ENCODE measurements at regions not wholly inside any gene's neighbourhood (a gene's known extent, or its start where the extent isn't known, plus 50 kb on each side); places are given as distances from the start of the nearest gene placed in this dataset.

DNA sequence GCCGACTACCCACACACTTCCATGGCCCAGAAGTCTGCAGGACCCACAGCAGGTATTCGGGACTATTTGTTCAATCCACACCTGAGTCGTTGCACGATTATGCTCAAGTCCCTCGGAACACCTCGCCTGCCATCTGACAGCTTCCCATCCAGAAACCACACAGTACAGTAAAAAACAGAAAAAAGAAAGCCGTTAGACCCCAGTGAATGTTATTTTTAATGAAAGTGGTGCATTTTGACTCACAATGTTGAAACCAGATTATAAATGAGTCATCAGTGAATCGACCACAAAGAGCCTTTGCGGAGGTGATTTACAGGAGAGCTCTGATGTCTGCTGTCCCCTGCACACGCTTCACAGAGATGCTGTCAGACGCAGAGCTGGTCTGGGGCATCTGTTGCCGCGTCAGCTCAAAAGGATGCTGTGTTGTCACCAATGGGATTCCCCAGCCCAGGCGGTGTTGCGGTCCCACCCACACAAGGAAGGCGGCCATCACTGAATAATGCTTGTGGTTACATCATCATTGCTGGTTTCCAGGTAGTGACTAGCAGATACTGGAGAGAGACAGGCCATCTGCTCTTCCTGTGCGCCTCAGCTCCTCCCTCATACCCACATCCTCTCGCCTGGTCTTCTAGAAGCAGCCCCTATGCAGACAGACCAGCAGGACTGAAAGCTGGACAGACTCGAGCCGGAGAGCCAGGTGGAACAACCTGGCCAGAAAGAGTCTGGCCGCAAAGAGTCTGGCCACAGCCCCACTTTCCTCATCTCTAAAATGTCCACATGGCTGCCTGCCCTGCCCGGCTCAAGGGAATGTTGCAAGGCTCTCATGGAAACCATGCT is 116.8 kb downstream of the TOMM20 start:
- peak; percentile 99 for DNase-seq (ENCODE audit: low spot score)

DNA sequence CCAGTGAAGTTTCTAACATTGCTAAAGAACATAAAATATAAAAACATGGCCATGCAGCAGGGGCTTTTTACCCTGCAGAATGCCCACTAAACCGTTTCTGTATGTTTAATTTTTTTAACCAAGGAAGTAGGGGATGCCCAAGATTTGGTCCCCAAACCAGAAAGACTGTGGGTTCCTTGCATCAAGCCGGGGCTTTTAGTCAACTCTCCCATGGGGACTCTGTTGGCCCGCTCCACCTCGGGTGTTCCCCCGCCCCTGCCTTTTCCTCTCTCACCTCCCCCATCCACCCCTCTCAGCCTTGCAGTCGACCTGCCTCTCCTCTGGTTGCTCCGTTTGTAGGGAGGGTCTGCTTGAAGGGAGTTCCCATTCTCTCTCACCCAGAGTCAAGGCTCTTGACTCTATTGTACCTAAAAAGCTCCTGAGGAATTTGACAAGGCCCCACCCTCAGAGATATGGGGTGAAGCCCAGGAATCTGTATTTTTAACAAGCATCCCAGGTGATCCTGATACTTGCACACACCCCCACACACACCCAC is 117.5 kb downstream of the TOMM20 start:
- no peak for DNase-seq (ENCODE audit: low spot score)

DNA sequence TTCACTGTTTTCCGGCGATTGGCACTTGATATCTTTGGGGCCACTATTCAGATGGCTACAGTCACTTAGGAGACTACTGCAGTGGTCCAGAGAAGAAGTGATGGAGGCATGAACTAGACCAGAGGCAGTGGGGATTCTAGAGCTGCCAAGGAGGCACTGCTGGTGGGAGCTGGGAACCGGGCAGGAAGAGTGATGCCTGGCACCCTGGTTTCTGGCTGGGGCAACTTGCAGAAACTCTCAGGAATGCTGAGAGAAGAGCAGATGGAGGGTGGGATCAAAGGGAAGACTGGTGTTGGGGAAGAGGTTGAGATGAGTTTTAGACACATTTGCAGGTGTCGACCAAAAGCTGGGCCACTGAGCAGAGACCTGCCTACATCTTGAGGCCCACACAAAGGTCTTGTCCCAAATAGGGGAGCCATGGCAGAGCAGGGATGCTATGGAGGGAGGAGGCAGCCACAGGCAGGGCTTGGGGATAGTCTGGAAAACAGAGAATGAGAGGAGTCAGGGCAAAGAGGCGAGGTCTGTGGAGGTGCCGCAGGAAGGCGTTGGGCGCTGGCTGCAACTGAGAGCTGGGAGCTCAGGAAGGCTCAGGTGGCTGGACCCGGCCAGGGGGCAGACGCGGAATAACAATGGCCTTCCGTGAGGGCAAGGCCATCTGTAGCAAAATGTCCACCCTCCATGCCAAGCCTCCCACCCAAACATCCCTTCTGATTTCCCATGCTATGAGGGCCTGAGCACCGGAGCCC is 118.9 kb downstream of the TOMM20 start:
- no peak for DNase-seq (ENCODE audit: low spot score)

DNA sequence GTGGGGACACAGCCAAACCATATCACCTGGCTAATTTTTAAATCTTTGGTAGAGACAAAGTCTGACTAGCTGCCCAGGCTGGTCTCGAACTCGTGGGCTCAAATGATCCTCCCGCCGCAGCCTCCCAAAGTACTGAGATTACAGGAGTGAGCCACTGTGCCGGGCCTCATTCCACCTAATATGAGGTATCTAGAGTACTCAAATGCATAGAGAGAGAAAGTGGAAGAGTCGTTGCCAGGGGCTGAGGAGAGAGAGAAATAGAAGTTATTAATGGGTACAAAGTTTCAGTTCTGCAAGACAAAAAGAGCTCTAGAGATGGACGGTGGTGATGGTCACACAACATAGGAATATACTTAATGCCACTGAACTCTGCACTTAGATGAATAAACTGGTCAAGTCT is 119.6 kb downstream of the TOMM20 start:
- no peak for DNase-seq (ENCODE audit: low spot score)

DNA sequence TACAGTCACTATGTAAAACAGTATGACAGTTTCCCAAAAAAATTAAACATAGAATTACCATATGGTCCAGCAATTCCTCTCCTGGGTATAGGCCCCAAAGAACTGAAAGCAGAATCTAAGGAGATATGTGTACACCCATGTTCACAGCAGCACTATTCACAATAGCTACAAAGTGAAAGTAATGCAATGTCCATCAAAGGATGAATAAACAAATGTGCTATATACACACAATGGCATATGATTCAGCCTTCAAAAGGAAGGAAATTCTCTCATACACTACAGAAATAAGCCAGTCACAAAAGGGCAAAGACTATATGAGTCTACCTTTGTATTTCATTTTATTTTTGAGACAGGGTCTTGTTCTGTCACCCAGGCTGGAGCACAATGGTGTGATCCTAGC is 120.4 kb downstream of the TOMM20 start:
- no peak for DNase-seq (ENCODE audit: low spot score)

DNA sequence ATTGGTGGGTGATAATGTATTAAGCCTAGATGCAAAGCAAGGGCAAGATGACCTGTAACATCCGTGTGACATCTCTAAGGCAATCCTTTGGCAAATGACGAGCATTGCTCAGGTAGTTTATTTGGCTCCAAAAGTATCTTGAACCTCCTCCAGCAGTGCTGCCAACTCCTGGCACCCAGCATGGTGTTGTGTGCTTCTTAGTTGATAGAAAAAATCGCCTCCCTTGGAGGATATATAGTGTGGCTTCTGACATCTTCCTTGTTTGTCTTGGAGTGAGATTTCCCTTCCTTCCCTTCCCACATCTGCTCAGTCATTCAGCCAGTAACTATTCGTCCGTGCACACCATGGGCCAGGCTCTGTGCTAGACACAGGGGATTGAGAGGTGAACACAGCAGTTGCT is 121.8 kb downstream of the TOMM20 start:
- DNase-seq (ENCODE audit: low spot score), result no peak

DNA sequence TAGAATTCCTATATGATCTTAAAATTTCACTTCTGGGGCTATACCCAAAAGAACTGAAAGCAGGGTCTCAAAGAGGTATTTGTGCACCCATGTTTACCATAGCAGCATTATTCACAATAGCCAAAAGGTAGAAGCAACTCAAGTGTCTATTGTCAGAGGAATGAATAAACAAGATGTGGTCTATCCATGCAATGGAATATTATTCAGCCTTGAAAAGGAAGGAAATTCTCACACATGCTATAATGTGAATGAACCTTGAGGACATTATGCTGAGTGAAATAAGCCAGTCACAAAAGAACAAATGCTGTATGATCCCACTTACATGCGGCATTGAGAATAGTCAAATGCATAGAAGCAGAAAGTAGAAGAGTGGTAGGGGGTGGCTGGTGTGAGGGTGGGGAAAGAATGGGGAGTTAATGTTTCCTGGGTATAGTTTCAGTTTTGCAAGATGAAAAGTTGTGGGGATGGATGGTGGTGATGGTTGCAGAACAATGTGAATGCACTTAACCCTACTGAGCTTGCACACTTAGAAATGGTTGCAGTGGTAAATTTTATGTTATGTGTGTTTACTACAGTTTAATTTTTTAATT is 122.4 kb downstream of the TOMM20 start:
- DNase-seq (ENCODE audit: low spot score), result no peak

DNA sequence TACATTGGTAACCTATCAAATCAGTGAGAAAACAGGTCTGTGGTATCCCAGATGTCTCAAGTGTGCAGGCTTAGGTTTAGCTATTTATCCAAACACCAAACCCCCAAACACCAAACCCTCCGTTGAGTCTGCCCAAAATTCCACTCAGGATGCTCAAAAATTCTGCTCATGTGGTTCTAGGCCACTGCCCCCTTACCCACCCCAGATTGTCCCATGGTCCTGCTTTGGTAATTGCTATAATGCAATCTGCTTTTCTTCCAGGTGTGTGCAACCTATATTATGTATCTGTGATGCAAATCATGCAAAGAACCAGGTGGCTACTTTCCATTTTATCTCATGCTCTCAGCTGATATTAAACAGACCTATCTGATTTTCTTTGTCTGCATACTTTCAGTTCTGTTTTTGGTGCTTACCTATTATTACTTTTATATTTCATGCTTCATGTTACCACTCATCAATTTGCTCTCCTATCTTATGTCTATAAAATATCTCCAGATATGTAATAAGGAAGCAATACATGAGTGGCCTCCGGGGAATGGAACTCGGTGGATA is 123.7 kb downstream of the TOMM20 start:
- DNase-seq (ENCODE audit: low spot score), result no peak

DNA sequence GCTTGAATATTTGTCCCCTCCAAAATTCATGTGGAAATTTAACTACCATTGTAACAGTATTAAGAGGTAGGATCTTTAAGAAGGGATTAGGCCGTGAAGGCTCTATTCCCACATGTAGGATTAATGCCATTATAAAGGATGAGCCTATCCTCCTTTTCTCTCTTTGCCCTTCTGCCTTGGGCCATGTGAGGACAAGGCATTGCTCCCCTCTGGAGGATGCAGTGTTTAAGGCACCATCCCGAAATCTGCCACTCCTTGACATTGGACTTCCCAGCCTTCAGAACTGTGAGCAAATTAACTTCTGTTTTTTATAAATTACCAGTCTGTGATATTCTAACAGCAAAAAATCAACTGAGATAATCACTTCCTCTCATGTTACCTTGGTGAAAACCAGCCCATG is 124.4 kb downstream of the TOMM20 start:
- DNase-seq (ENCODE audit: low spot score), result no peak

DNA sequence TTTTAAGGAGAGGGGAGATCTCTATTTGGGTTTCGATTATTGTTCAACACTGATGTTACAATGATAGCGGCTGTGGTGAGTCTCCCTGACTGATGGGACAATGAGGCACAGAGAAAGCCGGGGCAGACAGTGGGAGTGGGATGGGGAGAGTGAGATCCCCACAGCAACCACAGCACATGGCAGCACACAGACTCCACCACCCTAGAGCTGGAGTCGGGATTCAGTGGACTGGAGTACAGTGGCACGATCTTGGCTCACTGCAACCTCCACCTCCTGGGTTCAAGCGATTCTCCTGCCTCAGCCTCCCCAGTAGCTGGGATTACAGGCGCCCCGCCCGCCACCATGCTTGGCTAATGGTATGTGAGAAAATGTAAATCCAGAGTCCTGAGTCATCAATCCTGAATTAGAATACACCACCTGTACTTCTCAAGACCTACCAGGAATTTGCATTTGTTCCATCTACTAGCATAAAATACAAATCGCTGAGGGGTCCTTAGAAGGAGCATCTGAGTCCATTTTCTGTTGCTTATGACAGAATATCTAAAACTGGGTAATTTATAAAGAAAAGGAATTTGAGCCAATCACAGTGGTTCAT is 125.8 kb downstream of the TOMM20 start:
- DNase-seq (ENCODE audit: low spot score), result no peak

DNA sequence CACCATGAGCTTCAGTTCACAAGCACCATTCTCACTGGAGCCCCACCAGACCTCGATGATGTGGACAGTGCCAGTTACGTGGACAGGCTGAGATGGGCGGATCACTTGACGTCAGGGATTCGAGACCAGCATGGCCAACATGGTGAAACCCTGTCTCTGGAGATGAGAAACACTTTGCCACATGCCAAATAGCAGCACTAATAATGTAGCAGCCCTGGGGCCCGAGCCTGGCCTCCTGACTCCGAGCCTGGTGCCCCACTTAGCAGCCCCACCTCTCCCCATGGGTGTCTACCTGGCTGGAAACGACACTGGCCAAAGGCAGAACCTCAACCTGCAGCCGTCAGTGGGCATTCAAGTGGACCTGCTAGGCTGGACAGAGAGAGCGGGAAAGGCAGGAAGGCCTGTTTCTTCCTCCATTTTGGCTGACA is 129.1 kb downstream of the TOMM20 start:
- no peak for DNase-seq (ENCODE audit: low spot score)

DNA sequence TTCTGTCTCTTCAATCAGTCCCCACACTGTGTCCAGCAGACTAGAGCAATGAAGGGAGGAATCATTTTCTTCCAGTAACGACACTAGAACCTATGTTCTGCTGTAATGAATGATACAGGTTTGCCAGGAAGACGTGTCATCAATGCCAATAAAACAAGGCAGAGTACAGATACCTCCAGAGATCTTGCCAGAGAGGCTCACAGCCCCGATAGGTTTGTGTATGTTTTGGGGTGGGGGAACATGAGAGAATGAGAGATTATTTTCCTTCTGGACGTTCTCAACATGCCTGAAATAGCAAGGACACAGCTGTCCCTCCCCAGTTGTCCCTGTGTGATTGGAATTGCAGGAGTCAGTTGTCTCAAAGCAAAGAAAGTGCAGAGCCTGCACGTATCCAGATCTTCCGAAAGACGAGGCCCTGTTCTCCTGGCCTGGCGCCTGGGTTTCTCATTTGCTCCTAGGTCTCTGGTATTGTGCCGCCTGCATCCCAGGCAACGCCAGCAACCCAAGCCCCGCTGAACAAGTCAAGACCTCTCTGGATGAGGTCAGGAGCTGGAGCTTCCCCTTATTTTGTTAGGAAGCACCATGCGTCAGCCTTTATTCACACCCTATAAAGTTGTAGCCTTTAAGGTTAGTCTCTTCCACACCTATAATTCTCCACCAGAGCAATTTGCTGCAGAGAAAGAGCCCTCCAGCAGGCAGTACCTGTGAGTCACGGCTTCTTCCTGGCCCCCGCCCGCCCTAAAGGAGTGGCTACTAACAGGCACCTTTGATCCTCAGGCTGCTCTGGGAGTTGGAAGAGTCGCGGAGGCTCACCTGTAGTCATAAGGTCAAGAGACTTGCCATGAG is 130.5 kb downstream of the TOMM20 start:
- no peak for DNase-seq (ENCODE audit: low spot score)

DNA sequence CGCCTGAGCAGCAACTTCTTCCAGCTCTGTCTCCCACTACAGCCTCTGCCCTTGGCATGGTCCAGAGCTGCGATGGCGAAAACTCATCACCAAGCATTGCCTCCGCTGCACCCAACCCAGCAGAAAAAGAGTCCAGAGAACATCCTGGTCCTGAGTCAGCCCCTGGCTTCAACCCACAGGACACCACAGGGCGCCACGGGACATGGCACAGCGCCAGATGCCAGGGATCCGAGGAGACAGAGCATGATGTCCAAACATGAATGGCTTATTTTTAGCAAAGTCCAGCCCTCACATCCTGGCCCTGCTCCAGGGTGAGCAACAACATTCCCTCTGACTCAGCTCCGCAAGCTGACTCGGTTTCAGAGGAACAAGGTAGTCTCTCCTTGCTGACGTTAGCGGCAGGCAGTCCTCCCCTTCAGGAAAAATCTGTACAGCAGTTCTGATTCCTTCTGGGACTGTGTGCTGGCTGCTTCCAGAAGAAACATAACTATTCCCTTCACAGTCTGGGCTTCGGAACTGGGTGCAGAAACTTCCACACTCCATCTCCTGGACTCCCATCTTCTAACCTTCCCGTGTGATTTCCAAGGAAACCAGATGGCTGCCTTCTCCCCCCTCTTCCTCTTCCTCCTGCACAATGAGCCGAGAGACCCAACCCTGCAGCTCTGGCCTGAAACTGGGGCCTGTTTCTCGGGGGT is 131.3 kb downstream of the TOMM20 start:
- peak; percentile 99 for DNase-seq (ENCODE audit: low spot score)

DNA sequence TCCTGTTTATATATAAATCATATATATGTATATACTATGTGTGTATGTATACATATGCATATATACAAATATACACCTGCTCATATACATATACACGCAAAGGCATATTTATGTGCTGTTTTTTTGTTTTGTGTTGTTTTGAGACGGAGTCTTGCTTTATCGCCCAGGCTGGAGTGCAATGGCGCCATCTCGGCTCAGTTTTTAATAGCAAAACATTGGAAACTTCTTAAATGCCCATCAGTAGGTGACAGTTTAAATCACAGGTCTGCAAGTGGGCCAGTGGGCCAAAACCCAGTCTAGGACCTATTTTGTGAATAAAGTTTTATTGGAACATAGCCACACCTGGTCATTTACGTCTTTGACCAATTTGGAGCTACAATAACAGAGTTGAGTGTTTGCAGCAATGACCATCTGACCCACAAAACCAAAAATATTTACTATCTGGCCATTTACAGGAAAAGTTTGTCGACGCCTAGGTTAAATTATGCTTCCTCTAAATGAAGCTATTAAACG is 132.3 kb downstream of the TOMM20 start:
- no peak for DNase-seq (ENCODE audit: low spot score)

DNA sequence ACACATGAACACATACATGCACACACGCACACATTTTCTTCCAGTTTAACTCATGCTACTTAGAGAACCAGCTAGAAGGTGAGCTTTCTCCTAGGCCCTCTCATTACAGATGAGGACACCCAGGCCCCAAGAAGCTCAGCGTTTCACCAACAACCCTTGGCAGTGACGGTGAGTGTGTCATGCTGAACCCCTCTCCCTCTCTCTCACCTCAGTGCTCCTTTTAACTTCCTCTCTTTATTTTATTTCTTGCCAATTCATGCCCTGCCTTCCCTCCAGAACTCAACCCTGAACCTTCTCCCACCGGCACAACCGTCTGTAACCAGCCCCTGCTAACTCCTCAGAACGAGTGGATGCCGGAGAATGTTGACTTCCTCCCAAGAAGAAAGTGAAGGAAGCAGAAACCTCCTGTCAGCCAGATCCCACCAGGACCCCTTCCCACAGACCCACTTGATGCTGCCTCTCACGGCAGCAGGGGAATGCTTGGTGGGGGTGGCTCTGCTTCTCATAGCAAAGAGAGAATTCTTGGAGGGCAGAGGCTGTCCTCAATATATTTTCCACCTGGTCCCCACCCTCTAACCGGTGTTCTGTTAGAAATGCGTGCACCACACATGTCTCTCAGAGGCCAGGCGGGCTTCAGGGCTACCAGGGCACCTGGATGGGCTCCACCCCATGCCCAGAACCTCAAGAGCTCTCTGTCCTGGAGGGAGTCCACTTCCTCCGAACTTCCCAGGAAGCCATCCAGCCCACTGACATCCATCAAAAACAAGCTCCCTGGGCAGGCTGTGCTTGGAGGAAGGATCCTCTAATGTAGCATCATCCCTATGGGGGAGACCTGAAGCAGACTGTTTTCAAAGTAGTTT is 134.0 kb downstream of the TOMM20 start:
- no peak for DNase-seq (ENCODE audit: low spot score)

DNA sequence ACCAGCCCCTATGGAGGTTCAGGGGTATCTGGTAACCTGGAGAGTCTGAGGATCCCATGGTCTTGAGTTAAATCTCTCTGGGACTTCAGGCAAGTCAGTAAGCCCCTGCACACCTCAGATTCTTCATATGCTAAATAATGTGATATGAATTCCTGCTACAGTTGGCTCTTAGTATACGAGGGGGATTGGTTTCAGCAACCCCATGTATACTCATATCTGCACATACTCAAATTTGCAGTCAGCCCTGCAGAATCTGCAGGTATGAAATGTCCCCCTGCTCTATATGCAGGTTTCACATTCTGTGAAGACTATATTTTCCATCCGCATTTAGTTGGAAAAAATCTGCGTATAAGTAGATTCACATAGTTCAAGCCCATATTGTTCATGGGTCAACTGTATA is 136.6 kb downstream of the TOMM20 start:
- DNase-seq (ENCODE audit: low spot score), result no peak

DNA sequence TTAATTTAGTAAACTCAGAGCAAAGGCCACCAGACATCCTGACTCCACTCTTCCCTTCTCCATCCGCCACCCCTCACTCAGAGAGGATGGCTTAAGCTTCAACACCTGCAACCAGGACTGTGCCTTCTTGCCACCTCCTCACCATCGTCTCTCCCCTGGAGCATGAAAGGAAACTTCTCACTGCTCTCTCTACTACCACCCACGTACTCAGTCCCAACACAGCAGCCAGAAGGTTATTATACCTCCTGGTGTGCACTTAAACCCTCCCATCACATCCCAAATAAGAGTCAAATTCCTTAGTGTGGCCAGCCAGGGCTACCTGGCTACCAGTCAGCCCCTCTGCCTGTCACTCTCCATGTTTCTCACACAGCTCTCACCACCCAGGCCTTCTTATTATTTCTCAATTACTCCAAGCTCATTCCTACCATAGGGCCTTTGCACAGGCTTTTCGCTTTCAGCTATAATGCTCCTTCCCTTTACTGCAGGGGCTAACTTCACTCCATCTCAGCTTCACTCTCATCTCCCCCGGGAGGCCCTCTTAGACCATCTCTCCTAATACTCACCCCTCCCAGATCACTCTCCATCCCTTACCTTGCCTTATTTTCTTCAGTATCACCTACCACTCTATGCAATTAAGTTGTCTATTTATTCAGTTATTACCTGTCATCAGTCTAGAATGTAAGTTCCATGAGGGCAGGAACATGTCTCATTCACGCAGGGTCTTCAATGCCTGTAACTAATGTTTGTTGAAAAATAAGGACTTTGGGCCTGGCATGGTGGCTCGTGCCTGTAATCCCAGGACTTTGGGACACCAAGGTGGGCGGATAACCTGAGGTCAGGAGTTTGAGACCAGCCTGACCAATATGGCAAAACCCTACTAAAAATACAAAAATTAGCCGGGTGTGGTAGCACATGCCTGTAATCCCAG is 137.5 kb downstream of the TOMM20 start:
- DNase-seq (ENCODE audit: low spot score), result no peak

DNA sequence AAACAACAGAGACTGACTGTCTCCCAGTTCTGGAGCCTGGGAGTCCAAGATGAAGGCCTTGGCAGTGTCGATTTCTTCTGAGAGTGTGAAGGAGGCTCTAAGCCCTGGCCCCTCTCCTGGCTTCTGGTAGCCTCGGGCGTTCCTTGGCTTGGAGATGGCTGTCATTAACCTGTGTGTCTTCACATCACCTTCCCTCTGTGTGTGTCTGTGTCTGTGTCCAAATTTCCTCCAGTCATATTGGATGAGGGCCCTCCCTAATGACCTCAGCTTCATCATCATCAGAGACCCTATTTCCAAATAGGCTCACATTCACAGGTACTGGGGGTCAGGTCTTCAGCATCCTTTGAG is 138.3 kb downstream of the TOMM20 start:
- no peak for DNase-seq (ENCODE audit: low spot score)

Data from H4 (cell line).